Hepatocyte (in vitro differentiated cells): ENCODE measurements at regions not wholly inside any gene's neighbourhood (a gene's known extent, or its start where the extent isn't known, plus 50 kb on each side); places are given as distances from the start of the nearest gene placed in this dataset.

ENCODE experiments used
- CTCF ChIP-seq: fragments of 200-600 bp; sonication (generic); IDR thresholded peaks from 2 replicates; pipeline ENCODE4 v1.5.1; 2016; ENCODE audit warnings: antibody characterized with exemption, mild to moderate bottlenecking; ENCODE audit not compliant: poor library complexity
- EZH2 ChIP-seq: fragments of 200-600 bp; sonication (generic); IDR thresholded peaks from 2 replicates; pipeline ENCODE4 v1.6.1; 2016; ENCODE audit warnings: antibody characterized with exemption, mild to moderate bottlenecking, borderline replicate concordance

DNA sequence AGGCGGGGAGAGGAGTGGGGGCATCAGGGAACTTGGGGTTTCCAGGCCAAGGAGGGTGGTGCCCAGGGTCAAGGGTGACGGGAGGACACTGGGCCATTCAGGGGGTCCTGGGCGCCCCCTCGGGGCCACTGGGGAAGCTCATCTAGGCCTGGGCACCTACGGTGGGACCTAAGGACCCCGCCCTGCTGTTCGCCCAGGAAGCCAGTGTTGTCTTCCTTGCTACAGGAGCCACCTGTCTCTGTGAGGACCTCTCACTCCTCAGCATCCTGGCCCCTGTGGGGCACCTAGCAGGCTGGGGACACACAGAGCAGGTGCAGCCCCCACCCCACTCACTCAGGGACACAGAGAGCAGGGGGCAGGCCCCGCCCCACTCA lies 191.6 kb downstream of the IGLL1 start:
- no peak for TF ChIP-seq CTCF
- no peak for TF ChIP-seq EZH2
